MM.1S (cell line): ENCODE measurements at regions not wholly inside any gene's neighbourhood (a gene's known extent, or its start where the extent isn't known, plus 50 kb on each side); places are given as distances from the start of the nearest gene placed in this dataset.

Source experiments
- EZH2 ChIP-seq: fragments of 300-600 bp; sonication (generic); optimal IDR thresholded peaks from 2 replicates; pipeline ENCODE3; 2017; ENCODE audit warnings: low read depth, mild to moderate bottlenecking, antibody characterized with exemption, low read length, mixed read lengths
- EZH2phosphoT487 ChIP-seq: fragments of 300-600 bp; sonication (generic); IDR thresholded peaks from 2 replicates; pipeline ENCODE4 v1.6.1; 2018; ENCODE audit warnings: antibody characterized with exemption, low read length
- TF ChIP-seq, protein P1 (sequence below): fragments of 300-600 bp; sonication (generic); IDR thresholded peaks from 2 replicates; pipeline ENCODE4 v1.5.1; 2016; ENCODE audit warnings: antibody characterized with exemption, low read length, mixed read lengths

- TF ChIP-seq EZH2phosphoT487 (no peak), EZH2 (no peak)
- TF ChIP-seq, protein P1, sequence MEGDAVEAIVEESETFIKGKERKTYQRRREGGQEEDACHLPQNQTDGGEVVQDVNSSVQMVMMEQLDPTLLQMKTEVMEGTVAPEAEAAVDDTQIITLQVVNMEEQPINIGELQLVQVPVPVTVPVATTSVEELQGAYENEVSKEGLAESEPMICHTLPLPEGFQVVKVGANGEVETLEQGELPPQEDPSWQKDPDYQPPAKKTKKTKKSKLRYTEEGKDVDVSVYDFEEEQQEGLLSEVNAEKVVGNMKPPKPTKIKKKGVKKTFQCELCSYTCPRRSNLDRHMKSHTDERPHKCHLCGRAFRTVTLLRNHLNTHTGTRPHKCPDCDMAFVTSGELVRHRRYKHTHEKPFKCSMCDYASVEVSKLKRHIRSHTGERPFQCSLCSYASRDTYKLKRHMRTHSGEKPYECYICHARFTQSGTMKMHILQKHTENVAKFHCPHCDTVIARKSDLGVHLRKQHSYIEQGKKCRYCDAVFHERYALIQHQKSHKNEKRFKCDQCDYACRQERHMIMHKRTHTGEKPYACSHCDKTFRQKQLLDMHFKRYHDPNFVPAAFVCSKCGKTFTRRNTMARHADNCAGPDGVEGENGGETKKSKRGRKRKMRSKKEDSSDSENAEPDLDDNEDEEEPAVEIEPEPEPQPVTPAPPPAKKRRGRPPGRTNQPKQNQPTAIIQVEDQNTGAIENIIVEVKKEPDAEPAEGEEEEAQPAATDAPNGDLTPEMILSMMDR: no peak
Measured at GRCh38 chr16:5758281-5758680, 660.7 kb upstream of the EEF2KMT start.
